Posterior cingulate gyrus (tissue), 11 donors: ENCODE measurements at regions not wholly inside any gene's neighbourhood (a gene's known extent, or its start where the extent isn't known, plus 50 kb on each side); places are given as distances from the start of the nearest gene placed in this dataset.

ENCODE experiments used
- DNase-seq, 10 donors: peaks; one replicate each; pipeline versions ENCODE4 v3.0.0 to v3.0.0-alpha.2; 2020 to 2021; ENCODE audit warnings: mixed read lengths in 3 of 10
- intact Hi-C: fragments of 100-400 bp; cut with DNase I; formaldehyde crosslinking; loops from one replicate; pipeline ENCODE4 v1.15.1; 2023

DNA sequence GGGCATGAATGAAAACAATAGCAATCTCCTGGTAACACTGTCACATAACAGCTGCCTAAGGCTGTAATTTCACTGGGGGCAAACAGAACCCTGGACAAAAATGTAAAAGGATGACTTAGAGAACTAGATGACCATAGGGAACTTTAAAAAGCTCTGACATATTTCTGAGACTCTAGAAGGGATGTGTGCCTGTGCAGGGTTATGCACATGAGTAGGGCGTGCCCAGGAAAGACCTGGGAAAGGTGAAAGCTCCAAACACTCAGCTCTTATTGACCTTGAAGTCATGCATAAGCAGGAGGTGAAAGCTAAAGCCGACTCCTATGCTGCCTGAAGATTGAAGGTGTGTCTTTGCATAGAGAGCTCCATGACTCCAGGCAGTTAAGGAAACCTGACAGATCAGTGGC is 118.4 kb upstream of the BTBD3 start:
- intact Hi-C loops, result no loop called here
- DNase-seq, result no peak

DNA sequence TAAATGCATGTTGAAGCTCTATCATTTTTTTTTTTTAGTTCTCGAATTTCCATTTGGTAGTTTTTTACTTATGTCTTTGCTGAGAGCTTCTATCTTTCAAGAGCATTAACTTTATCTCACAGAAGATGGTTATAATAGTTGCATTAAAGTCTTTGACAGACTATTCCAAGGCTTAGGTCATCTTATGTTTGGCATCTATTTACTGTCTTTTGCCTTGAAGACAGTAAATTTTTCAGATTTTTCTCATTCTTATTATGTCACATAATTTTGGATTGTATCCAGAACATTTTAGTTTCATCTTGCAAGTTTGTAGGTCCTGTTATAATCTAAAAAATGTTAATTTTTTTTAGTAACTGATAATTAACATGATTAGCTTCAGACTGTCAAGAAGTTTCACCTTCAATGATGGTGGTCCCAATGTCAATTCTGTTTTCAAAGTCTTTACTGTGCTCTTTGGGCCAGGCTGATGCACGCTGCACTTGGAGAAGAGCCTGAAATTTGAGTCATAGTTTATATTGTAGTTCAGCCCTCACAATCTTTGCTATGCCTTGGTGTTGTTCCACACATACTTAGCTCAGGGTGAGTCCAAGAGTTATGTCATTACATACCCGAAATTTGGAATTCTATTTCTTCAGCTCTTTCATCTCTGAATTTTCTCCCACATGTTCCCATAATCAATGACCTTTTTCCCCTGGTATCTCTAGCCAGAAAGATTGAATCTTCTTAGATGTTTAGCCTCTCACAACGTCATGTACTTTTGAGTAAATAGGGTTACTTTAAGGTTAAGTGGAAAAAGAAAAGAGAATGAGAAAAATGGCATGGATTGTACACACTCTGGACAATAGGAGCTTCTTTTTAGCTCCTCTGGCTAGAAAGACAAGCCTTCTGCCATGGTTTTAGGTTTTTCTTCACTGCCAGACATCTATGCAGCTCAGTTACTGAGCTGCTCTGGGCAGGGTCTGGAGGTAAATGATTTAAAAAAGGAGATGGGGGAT is 110.3 kb upstream of the BTBD3 start:
- DNase-seq, result no peak
- intact Hi-C loops, result no loop called here

DNA sequence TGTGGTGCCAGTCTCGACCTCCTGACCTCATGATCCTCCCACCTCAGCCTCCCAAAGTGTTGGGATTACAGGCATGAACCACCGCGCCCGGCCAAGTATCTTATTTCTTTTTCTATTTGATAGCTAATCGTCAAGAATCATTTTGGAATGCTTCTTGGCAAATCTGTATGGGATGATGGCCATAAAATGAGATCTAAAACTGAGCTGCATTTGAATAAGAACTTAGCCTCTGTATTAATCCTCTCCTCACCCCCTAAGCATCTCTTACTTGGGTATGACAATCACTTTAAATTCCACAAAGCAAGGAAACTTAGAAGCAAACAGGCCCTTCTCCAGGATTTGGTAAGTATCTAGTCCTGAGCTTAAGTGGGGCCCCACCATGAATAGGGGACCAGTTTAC is 108.9 kb upstream of the BTBD3 start:
- DNase-seq, result no peak

GRCh38 chr20:11810311-11811083 is 107.2 kb upstream of the BTBD3 start:
- DNase-seq, result no peak
- intact Hi-C loops, result no loop called here

More for the DNA sequence above, 108.9 kb upstream of the BTBD3 start:
- intact Hi-C loops, result no loop called here

- DNase-seq, result no peak
- intact Hi-C loops, result no loop called here
These were observed 104.4 kb upstream of the BTBD3 start for GRCh38 chr20:11813106-11813890.

GRCh38 chr20:11814267-11814666 is 103.4 kb upstream of the BTBD3 start:
- no peak for DNase-seq
- intact Hi-C loops, result no loop called here

GRCh38 chr20:11820838-11821237 is 96.9 kb upstream of the BTBD3 start:
- intact Hi-C loops, result no loop called here

DNA sequence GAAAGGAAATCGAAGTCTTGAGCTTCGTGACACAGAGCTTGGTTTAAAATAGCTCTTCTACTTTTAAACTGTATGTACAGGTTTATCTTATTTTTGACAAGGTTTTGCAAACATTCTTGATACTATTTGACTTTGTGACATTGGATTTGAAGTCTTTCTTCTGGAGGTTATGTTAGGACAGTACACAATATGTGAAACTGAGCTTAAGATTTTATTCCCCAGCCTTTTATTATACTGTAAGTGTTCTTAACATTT is 95.2 kb upstream of the BTBD3 start:
- no peak for DNase-seq
- intact Hi-C loops, result no loop called here

More at GRCh38 chr20:11820838-11821237, 96.9 kb upstream of the BTBD3 start:
- no peak for DNase-seq

DNA sequence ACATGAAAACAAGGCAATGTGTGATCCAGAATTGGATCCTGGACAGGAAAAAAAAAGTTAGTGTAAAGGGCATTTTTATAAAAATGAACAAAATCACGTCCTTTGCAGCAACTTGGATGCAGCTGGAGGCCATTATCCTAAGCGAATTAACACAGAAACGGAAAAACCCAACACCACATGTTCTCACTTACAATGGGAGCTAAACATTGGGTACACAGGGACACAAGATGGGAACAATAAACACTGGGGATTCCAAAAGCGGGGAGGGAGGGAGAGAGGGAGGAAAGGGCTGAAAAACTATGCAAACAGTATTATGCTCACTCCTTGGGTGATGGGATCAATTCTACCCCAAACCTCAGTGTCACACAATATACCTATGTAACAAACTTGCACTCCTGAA is 91.4 kb upstream of the BTBD3 start:
- intact Hi-C loops, result no loop called here
- no peak for DNase-seq

GRCh38 chr20:11832397-11832796 is 85.3 kb upstream of the BTBD3 start:
- DNase-seq, result no peak
- intact Hi-C loops, result no loop called here

- intact Hi-C loops, result no loop called here
- no peak for DNase-seq
These were observed 84.8 kb upstream of the BTBD3 start for GRCh38 chr20:11832851-11833250.

GRCh38 chr20:11833825-11834224 is 83.9 kb upstream of the BTBD3 start:
- intact Hi-C loops, result no loop called here
- no peak for DNase-seq

DNA sequence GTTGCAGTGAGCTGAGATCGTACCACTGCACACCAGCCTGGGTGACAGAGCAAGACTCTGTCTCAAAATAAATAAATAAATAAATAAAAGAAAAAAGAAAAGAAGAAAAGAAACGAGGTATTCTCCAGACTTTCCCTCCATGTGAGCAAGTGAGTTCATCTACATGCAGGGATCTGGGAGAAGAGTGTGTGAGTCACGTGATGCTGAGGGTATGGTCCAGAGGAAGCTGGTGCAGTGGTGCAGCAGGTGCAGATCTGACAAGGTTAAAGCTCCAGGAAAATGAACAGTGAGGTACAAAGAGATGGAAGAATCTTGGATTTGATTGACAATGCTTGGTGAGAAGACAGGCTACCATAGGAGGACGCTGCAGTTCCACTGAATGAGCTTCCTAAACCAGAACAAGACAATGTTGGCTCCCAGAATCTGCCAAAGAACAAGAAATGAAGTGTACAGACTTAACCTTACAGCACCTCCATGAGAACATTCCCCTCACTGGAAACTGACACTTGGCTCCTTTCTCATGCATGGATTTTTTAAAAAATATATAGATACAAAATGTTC is 79.5 kb upstream of the BTBD3 start:
- no peak for DNase-seq
- intact Hi-C loops, result no loop called here

DNA sequence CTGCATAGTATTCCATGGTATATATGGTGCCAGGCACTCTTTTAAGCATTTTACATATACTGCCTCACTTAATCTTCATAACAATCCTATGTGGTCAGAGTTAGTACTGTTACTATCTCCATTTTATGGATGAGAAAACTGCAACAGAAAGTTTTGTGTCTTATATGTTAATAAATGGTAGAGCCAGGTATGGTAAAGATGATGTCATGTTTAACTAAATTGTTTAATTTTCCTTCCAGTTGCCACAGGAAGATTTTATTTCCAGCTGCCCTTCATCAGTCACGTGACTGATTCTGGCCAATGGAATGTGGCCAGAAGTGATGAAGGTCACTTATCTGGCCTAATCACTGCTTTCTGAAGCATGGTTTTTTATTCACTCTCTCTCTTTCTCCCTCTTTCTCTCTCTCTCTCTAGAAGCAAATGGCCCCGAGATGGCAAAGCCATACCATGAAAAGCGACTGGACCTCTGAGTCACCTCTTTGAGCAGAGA is 75.7 kb upstream of the BTBD3 start:
- intact Hi-C loops, result no loop called here
- DNase-seq, result no peak

DNA sequence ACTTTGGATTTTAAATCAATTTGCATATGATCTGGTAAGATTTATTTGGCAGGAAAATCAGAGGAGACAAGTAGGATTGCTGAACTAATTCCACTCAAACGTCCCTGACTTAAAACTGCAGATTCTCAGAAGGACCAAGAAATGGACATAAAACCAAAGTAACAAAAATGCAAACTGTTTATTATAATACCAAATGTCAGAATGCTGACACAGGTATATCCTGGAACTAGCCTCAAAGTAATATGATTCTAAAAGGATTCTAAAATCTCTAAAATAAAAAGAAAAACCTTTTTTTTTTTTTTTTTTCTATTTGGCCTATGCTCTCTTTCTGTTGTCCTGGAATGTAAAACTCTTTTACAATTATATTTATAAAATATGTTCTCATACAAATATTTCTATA is 74.4 kb upstream of the BTBD3 start:
- no peak for DNase-seq
- intact Hi-C loops, result no loop called here

DNA sequence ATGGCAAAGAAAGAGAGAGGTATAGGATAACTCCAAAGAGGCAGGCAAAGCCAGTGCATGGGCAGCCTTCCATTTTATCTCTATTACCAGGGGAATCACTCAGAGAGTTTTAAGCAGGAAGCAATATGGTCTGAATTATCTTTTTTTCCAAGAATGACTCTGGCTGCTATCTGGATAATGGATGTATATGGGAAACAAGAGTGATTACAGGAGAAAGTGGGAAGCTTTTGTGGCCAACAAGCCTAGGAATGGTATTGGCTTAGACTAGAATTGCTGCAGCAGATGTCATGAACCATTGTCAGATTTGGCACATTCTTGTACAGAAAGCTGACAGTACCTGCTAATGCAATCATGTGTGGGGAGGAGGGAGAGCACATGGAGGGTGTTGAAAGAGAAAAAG is 73.0 kb upstream of the BTBD3 start:
- intact Hi-C loops, result no loop called here
- DNase-seq, result no peak

GRCh38 chr20:11845340-11845739 is 72.4 kb upstream of the BTBD3 start:
- intact Hi-C loops, result no loop called here

GRCh38 chr20:11846131-11846530 is 71.6 kb upstream of the BTBD3 start:
- DNase-seq, result no peak
- intact Hi-C loops, result no loop called here

More at GRCh38 chr20:11845340-11845739, 72.4 kb upstream of the BTBD3 start:
- no peak for DNase-seq

- no peak for DNase-seq
- intact Hi-C loops, result no loop called here
These were observed 69.9 kb upstream of the BTBD3 start for GRCh38 chr20:11847827-11848226.

- intact Hi-C loops, result no loop called here
- no peak for DNase-seq
These were observed 68.3 kb upstream of the BTBD3 start for GRCh38 chr20:11849270-11849915.
